Activated B cell treated with CpG ODN at 0.5 μM for 24 hours (primary cell): ENCODE measurements at regions not wholly inside any gene's neighbourhood (a gene's known extent, or its start where the extent isn't known, plus 50 kb on each side); places are given as distances from the start of the nearest gene placed in this dataset.

Experiments used
- ATAC-seq: fragments of 200-7000 bp; cut with Tn5 transposase; one replicate; pipeline ENCODE4 v1.10.0; 2021; ENCODE audit warnings: low read depth, mild to moderate bottlenecking, moderate library complexity
- CTCF ChIA-PET: fragments of 350-600 bp; sonication (Branson Sonifier 250); formaldehyde crosslinking; loops from one replicate; lab custom pipeline; 2021; ENCODE audit warnings: antibody characterized with exemption; lab: Charles Lee
- POLR2A ChIA-PET: fragments of 350-600 bp; sonication (Branson Sonifier 250); formaldehyde crosslinking; loops from one replicate; lab custom pipeline; 2021; ENCODE audit warnings: antibody characterized with exemption; lab: Charles Lee
- DNase-seq: peaks from one replicate; pipeline ENCODE4 v3.0.0; 2022
- H3K27ac Mint-ChIP-seq: one replicate; pipeline ENCODE4 v1.8.0; 2020; ENCODE audit warnings: mixed read lengths
- H3K27me3 Mint-ChIP-seq: one replicate; pipeline ENCODE4 v1.8.0; 2021; ENCODE audit warnings: mixed read lengths
- H3K36me3 Mint-ChIP-seq: one replicate; pipeline ENCODE4 v1.8.0; 2021; ENCODE audit warnings: low read depth, mixed read lengths
- H3K4me1 Mint-ChIP-seq: one replicate; pipeline ENCODE4 v1.8.0; 2021; ENCODE audit warnings: mixed read lengths
- H3K4me3 Mint-ChIP-seq: one replicate; pipeline ENCODE4 v1.8.0; 2020; ENCODE audit warnings: mild to moderate bottlenecking, mixed read lengths
- H3K9me3 Mint-ChIP-seq: one replicate; pipeline ENCODE4 v1.8.0; 2020; ENCODE audit warnings: mixed read lengths
- intact Hi-C: fragments of 100-400 bp; cut with micrococcal nuclease; formaldehyde crosslinking; loops from one replicate; pipeline ENCODE4 v1.15.1; 2024
- TF ChIP-seq, protein P1 (sequence below): fragments of 200-600 bp; IDR thresholded peaks from one replicate; pipeline ENCODE4 v1.8.0; 2022; ENCODE audit warnings: antibody characterized with exemption, mild to moderate bottlenecking

DNA sequence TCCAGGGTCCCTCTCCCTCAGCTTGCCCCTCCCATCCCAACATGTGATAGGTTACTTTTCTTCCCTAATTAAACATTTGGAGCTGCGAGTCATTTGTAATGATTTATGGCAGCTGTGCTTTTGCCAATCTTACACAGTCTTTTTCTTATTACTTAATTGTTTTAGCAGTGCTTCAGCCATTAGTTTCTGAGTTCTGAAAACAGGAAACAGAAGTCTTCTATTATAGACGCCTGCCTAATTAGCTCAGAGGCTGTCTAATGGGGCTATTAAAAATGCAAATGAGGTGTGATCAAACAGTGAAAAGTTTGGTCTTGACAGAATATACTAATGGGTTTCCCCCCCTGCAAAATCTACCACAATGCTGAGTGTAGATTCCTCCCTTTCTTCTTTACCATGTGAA is 388.3 kb upstream of the CELF4 start:
- intact Hi-C loops = no loop called here
- ChIA-PET CTCF (no interaction called here), POLR2A (no interaction called here)
- TF ChIP-seq, protein P1, sequence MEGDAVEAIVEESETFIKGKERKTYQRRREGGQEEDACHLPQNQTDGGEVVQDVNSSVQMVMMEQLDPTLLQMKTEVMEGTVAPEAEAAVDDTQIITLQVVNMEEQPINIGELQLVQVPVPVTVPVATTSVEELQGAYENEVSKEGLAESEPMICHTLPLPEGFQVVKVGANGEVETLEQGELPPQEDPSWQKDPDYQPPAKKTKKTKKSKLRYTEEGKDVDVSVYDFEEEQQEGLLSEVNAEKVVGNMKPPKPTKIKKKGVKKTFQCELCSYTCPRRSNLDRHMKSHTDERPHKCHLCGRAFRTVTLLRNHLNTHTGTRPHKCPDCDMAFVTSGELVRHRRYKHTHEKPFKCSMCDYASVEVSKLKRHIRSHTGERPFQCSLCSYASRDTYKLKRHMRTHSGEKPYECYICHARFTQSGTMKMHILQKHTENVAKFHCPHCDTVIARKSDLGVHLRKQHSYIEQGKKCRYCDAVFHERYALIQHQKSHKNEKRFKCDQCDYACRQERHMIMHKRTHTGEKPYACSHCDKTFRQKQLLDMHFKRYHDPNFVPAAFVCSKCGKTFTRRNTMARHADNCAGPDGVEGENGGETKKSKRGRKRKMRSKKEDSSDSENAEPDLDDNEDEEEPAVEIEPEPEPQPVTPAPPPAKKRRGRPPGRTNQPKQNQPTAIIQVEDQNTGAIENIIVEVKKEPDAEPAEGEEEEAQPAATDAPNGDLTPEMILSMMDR = no peak
- Mint-ChIP-seq H3K9me3 (peaks cover 15% of the 10 kb centered on the region), H3K27ac (no peak overlapping the region), H3K4me1 (no peaks in the 10 kb centered on the region), H3K27me3 (no peaks in the 10 kb centered on the region), H3K36me3 (no peaks in the 10 kb centered on the region), H3K4me3 (no peak overlapping the region)
- no peak for ATAC-seq
- no peak for DNase-seq

DNA sequence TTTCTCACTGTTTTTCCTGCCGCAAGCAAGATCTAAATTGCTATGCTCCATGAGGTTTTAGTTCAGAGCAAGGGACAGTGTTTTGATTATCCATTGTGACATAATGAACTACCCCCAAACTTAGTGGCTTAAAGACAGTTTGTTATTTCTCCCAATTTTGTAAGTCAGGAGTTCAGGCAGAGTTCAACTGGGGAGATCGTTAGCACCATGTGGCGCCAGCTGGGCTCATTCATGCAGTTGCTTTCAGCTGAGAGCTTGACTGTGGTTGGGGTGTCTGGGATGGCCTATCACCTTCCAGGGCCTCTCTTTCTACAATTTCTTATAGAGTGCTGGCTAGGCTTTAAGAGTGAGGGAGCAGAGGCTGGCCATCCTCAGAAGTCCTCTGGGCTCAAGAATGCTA is 382.9 kb upstream of the CELF4 start:
- no peaks in the 10 kb centered on the region for H3K4me1 Mint-ChIP-seq
- no peak for DNase-seq

DNA sequence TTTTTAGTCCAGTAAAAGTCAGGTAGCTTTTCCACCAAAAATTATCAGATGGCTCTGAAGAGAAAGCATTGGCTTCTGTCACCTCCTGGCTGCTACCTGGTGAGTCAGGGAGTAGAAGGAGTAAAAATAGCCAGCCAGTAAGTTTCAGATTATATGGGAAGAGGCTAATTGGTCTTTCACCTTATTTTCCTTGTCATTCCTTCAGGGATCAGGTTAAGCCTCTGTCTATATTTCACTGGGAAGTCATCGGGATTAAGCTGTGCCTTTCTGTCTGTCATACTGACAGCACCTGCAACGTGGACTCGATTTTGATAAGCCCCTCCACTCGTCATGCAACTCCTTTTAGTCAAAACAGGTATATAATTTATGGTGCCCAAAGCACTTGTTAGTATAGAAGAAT is 380.7 kb upstream of the CELF4 start:
- CTCF ChIA-PET = no interaction called here
- intact Hi-C loops = no loop called here
- DNase-seq = no peak
- peaks cover 3% of the 10 kb centered on the region for H3K9me3 Mint-ChIP-seq
- ATAC-seq = no peak
- no peaks in the 10 kb centered on the region for H3K4me1 Mint-ChIP-seq
- POLR2A ChIA-PET = no interaction called here
- H3K4me3 Mint-ChIP-seq = no peak overlapping the region
- H3K36me3 Mint-ChIP-seq = no peaks in the 10 kb centered on the region
- no peaks in the 10 kb centered on the region for H3K27me3 Mint-ChIP-seq
- TF ChIP-seq, protein P1 = no peak
- no peak overlapping the region for H3K27ac Mint-ChIP-seq

More for the DNA sequence above, 382.9 kb upstream of the CELF4 start:
- TF ChIP-seq, protein P1 = no peak
- Mint-ChIP-seq H3K27me3 (no peaks in the 10 kb centered on the region), H3K27ac (no peak overlapping the region), H3K36me3 (no peaks in the 10 kb centered on the region), H3K4me3 (no peak overlapping the region), H3K9me3 (peaks cover 6% of the 10 kb centered on the region)
- no peak for ATAC-seq
- CTCF ChIA-PET = no interaction called here
- POLR2A ChIA-PET = no interaction called here
- intact Hi-C loops = no loop called here

DNA sequence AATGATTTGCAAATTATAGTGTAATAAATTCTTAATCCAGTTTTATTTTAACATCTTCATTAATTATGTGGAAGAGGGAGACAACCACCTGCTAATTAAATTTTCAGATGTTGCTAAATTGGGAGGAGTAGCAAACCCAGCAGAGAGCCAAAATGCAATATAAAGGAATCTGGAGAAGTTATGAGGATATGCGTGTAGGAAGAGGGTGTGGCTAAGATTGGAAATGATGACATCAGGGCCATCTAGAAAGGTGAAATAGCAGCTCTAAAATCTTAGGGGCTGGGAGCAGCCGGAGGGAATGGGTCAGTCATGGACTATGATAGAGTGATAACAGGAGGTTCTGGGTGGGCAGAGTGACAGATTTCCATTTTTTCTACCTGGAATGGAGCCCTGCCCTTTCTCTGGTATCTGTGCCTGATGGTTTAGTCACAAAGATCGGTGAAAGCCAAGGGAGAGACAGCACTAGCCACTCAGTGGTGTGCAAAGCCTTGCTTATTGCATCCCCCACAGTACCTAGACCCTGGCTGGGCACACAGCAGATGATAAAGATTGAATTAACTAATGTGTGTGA is 379.2 kb upstream of the CELF4 start:
- no peak for DNase-seq
- TF ChIP-seq, protein P1 = no peak
- no peak overlapping the region for H3K4me3 Mint-ChIP-seq
- no peaks in the 10 kb centered on the region for H3K27me3 Mint-ChIP-seq
- intact Hi-C loops = no loop called here
- ChIA-PET CTCF (no interaction called here), POLR2A (no interaction called here)
- no peak overlapping the region for H3K27ac Mint-ChIP-seq
- H3K4me1 Mint-ChIP-seq = no peaks in the 10 kb centered on the region
- no peak for ATAC-seq
- no peaks in the 10 kb centered on the region for H3K36me3 Mint-ChIP-seq
- H3K9me3 Mint-ChIP-seq = peaks cover 6% of the 10 kb centered on the region

DNA sequence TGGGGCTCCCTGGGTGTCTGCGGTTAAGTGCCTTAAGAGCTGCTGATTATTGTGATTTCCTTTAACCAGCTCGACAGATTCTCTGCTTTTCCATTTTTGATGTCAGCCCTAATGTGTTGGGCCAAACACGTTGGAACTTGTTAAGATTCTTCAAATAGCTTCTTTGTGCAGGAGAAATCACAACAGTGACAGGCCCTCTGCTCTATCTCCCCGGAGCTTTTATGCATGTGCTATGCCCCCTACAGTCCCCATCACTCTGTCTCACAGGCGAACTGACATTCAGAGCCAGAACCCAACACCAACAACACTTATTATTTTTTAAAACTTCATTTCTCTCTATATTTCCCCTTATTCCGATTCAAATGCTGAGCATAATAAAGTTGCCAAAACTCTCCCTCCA is 371.7 kb upstream of the CELF4 start:
- Mint-ChIP-seq H3K4me1 (no peaks in the 10 kb centered on the region), H3K27ac (no peak overlapping the region), H3K27me3 (no peaks in the 10 kb centered on the region), H3K9me3 (peaks cover 10% of the 10 kb centered on the region), H3K4me3 (no peak overlapping the region), H3K36me3 (no peaks in the 10 kb centered on the region)
- intact Hi-C loops = no loop called here
- ChIA-PET CTCF (no interaction called here), POLR2A (no interaction called here)
- no peak for ATAC-seq
- DNase-seq = no peak
- TF ChIP-seq, protein P1 = no peak
